PC-9 (cell line): ENCODE measurements at regions not wholly inside any gene's neighbourhood (a gene's known extent, or its start where the extent isn't known, plus 50 kb on each side); places are given as distances from the start of the nearest gene placed in this dataset.

Experiments
- BruUV-seq: library from RNA; stranded (reverse); fragments of 400-500 nt; replicated peaks from 2 replicates; lab custom pipeline; 2021; lab: Mats Ljungman, UMichigan
- CTCF ChIA-PET: fragments of 300-600 bp; sonication (Branson Sonifier 250); formaldehyde crosslinking; loops from one replicate; lab custom pipeline; 2022; ENCODE audit warnings: antibody characterized with exemption; lab: Charles Lee
- POLR2A ChIA-PET: fragments of 300-600 bp; sonication (Branson Sonifier 250); formaldehyde crosslinking; loops from one replicate; lab custom pipeline; 2022; ENCODE audit warnings: antibody characterized with exemption; ENCODE audit not compliant: unreplicated experiment; lab: Charles Lee
- DNase-seq, 2 experiments: peaks; one replicate each; pipeline versions ENCODE4 v3.0.0 to v3.0.0-alpha.2; 2015 to 2022; ENCODE audit warnings: mixed read lengths in 1 of 2
- H2AFZ ChIP-seq: fragments of 200-600 bp; sonication (generic); 2 replicates; pipeline ENCODE4 v1.8.1; 2017; ENCODE audit warnings: antibody characterized with exemption
- H3F3A ChIP-seq: fragments of 200-600 bp; sonication (generic); 2 replicates; pipeline ENCODE4 v1.8.1; 2017; ENCODE audit warnings: antibody characterized with exemption, mild to moderate bottlenecking, low read depth; ENCODE audit not compliant: insufficient read depth
- H3K27ac ChIP-seq: fragments of 200-600 bp; sonication (generic); 2 replicates; pipeline ENCODE4 v1.6.1; 2016; ENCODE audit warnings: mixed run types
- H3K27me3 ChIP-seq: fragments of 200-600 bp; sonication (generic); 2 replicates; pipeline ENCODE4 v1.6.1; 2016; ENCODE audit warnings: low read depth, mixed run types; ENCODE audit not compliant: insufficient read depth
- H3K36me3 ChIP-seq: fragments of 200-600 bp; sonication (generic); 2 replicates; pipeline ENCODE4 v1.6.1; 2016; ENCODE audit warnings: low read depth, mixed run types
- H3K4me1 ChIP-seq: fragments of 200-600 bp; sonication (generic); replicated peaks from 2 replicates; pipeline ENCODE4 v1.6.1; 2016; ENCODE audit warnings: mixed run types; ENCODE audit not compliant: insufficient read depth
- H3K4me2 ChIP-seq: fragments of 200-600 bp; sonication (generic); 2 replicates; pipeline ENCODE4 v1.6.1; 2017; ENCODE audit warnings: mixed run types
- H3K4me3 ChIP-seq: fragments of 200-600 bp; sonication (generic); 2 replicates; pipeline ENCODE4 v1.6.1; 2016; ENCODE audit warnings: mixed run types
- H3K79me2 ChIP-seq: fragments of 200-600 bp; sonication (generic); 2 replicates; pipeline ENCODE4 v1.6.1; 2017; ENCODE audit warnings: low read depth, mixed run types
- H3K9me2 ChIP-seq: fragments of 200-600 bp; sonication (generic); 2 replicates; pipeline ENCODE4 v1.8.1; 2017; ENCODE audit warnings: mild to moderate bottlenecking; ENCODE audit not compliant: insufficient read depth
- H3K9me3 ChIP-seq: fragments of 200-600 bp; sonication (generic); 2 replicates; pipeline ENCODE4 v1.8.1; 2016; ENCODE audit warnings: low read depth; ENCODE audit not compliant: insufficient read depth
- H4K20me1 ChIP-seq: fragments of 200-600 bp; sonication (generic); 2 replicates; pipeline ENCODE4 v1.8.1; 2017; ENCODE audit not compliant: insufficient read depth
- EZH2 ChIP-seq: fragments of 200-600 bp; sonication (generic); IDR thresholded peaks from 2 replicates; pipeline ENCODE4 v1.8.0; 2017; ENCODE audit warnings: antibody characterized with exemption, low read depth
- intact Hi-C: fragments of 100-400 bp; cut with micrococcal nuclease; formaldehyde crosslinking; loops from one replicate; pipeline ENCODE4 v1.10.0; 2022; ENCODE audit not compliant: unreplicated experiment
- TF ChIP-seq, protein P1 (sequence below): fragments of 200-600 bp; sonication (generic); conservative IDR thresholded peaks from 2 replicates; pipeline ENCODE4 v1.6.1; 2017; ENCODE audit warnings: mixed run types, antibody characterized with exemption, mild to moderate bottlenecking, moderate library complexity

- Histone ChIP-seq H3K4me3 (no peak overlapping the region), H3K36me3 (0 out of 2 replicates have a peak, but pooled peaks cover 4% of the 10 kb centered on the region), H3K79me2 (no peaks in the 10 kb centered on the region), H3K4me2 (no peak overlapping the region), H4K20me1 (no peaks in the 10 kb centered on the region), H3K4me1 (no peaks in the 10 kb centered on the region), H3K27me3 (no peaks in the 10 kb centered on the region), H2AFZ (no peak overlapping the region), H3K27ac (no peak overlapping the region), H3K9me3 (peaks cover 34% of the 10 kb centered on the region), H3F3A (no peaks in the 10 kb centered on the region), H3K9me2 (no peaks in the 10 kb centered on the region)
- ChIA-PET CTCF (no interaction called here), POLR2A (no interaction called here)
- DNase-seq: no peak
- BruUV-seq: no TSS peak
- intact Hi-C loops: no loop called here
- TF ChIP-seq, protein P1, sequence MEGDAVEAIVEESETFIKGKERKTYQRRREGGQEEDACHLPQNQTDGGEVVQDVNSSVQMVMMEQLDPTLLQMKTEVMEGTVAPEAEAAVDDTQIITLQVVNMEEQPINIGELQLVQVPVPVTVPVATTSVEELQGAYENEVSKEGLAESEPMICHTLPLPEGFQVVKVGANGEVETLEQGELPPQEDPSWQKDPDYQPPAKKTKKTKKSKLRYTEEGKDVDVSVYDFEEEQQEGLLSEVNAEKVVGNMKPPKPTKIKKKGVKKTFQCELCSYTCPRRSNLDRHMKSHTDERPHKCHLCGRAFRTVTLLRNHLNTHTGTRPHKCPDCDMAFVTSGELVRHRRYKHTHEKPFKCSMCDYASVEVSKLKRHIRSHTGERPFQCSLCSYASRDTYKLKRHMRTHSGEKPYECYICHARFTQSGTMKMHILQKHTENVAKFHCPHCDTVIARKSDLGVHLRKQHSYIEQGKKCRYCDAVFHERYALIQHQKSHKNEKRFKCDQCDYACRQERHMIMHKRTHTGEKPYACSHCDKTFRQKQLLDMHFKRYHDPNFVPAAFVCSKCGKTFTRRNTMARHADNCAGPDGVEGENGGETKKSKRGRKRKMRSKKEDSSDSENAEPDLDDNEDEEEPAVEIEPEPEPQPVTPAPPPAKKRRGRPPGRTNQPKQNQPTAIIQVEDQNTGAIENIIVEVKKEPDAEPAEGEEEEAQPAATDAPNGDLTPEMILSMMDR: no peak
- no peak for TF ChIP-seq EZH2
Observed at GRCh38 chr3:16741103-16741758, 136.0 kb upstream of the DAZL start.

DNA sequence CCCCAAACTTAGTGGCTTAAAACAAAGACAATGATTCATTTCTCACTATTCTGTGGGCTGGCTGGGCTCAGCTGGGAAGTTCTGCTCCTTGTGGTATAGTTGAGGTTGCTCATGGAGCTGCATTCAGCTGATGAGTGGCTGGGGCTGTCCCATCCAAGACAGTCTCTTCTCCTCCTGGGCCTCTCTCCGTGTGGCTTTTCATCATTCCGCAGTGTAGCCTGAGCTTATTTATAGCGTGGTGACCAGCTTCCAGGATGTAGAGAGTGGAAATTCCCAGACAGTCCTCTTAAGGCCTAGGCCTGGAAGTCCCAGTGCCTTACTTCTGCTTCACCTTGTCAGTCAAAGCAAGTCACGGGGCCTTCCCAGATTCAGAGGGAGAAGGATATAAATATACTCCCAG is 136.7 kb upstream of the DAZL start:
- H2AFZ ChIP-seq: no peak overlapping the region
- intact Hi-C loops: no loop called here
- 0 out of 2 replicates have a peak, but pooled peaks cover 4% of the 10 kb centered on the region for H3K36me3 ChIP-seq
- no peak overlapping the region for H3K27ac ChIP-seq
- no peak for DNase-seq
- H3K9me3 ChIP-seq: peaks cover 34% of the 10 kb centered on the region
- H3K4me3 ChIP-seq: no peak overlapping the region
- TF ChIP-seq EZH2: no peak
- TF ChIP-seq, protein P1: no peak
- no peaks in the 10 kb centered on the region for H3F3A ChIP-seq
- no peaks in the 10 kb centered on the region for H3K4me1 ChIP-seq
- BruUV-seq: no TSS peak
- ChIA-PET POLR2A (no interaction called here), CTCF (no interaction called here)
- H3K4me2 ChIP-seq: no peak overlapping the region
- no peaks in the 10 kb centered on the region for H3K9me2 ChIP-seq
- no peaks in the 10 kb centered on the region for H3K27me3 ChIP-seq
- no peaks in the 10 kb centered on the region for H3K79me2 ChIP-seq
- H4K20me1 ChIP-seq: no peaks in the 10 kb centered on the region

DNA sequence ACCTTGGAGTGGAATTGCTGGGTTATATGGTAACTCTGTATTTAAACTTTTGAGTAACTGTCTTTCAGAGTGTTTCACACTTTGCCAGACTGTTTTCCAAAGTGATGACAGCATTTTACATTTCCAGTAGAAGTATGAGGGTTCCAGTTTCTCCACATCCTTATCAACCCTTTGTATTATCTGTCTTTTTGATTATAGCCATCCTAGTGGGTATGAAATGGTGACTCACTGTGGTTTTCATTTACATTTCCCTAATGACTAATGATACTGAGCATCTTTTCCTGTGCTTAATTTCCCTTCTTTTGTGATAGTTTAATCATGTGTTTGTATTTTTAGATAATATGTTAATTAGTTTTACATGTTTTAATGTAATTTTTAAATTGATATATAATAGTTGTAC is 138.1 kb upstream of the DAZL start:
- TF ChIP-seq EZH2: no peak
- TF ChIP-seq, protein P1: no peak
- H3K9me3 ChIP-seq: peaks cover 34% of the 10 kb centered on the region
- ChIA-PET CTCF (no interaction called here), POLR2A (no interaction called here)
- no peaks in the 10 kb centered on the region for H3K27me3 ChIP-seq
- H3K4me2 ChIP-seq: no peak overlapping the region
- H3F3A ChIP-seq: no peaks in the 10 kb centered on the region
- H3K36me3 ChIP-seq: 0 out of 2 replicates have a peak, but pooled peaks cover 4% of the 10 kb centered on the region
- H3K79me2 ChIP-seq: no peaks in the 10 kb centered on the region
- no peak overlapping the region for H2AFZ ChIP-seq
- no TSS peak for BruUV-seq
- no peaks in the 10 kb centered on the region for H3K4me1 ChIP-seq
- no peak overlapping the region for H3K4me3 ChIP-seq
- no peak overlapping the region for H3K27ac ChIP-seq
- no peaks in the 10 kb centered on the region for H3K9me2 ChIP-seq
- H4K20me1 ChIP-seq: no peaks in the 10 kb centered on the region
- intact Hi-C loops: no loop called here
- no peak for DNase-seq
